HG03460 (cell line): ENCODE measurements at regions not wholly inside any gene's neighbourhood (a gene's known extent, or its start where the extent isn't known, plus 50 kb on each side); places are given as distances from the start of the nearest gene placed in this dataset.

Experiments
- ATAC-seq: cut with Tn5 transposase; IDR thresholded peaks from one replicate; pipeline ENCODE4 v1.9.1; 2021; ENCODE audit not compliant: unreplicated experiment

- ATAC-seq: no peak
Measured at GRCh38 chr13:58592052-58592451, 960.5 kb downstream of the PCDH17 start.

DNA sequence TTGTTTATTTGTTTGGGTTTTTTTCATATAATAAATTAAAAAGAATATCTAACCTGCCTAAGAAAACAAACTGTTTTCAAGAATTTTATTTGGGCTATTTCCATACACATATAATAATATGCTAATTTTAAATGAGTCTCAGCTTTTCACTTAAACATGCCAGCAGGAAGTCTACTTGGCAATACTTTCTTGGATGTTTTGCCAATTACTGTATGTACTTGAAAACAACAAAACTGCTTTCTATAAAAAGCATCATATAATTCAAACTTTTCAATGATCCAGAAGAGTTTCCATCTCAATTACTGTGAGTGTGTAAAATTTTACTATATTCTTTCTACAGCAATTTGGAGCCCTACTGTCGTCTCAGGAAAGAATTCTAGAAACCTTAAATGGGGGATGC lies 961.2 kb downstream of the PCDH17 start:
- ATAC-seq: no peak

DNA sequence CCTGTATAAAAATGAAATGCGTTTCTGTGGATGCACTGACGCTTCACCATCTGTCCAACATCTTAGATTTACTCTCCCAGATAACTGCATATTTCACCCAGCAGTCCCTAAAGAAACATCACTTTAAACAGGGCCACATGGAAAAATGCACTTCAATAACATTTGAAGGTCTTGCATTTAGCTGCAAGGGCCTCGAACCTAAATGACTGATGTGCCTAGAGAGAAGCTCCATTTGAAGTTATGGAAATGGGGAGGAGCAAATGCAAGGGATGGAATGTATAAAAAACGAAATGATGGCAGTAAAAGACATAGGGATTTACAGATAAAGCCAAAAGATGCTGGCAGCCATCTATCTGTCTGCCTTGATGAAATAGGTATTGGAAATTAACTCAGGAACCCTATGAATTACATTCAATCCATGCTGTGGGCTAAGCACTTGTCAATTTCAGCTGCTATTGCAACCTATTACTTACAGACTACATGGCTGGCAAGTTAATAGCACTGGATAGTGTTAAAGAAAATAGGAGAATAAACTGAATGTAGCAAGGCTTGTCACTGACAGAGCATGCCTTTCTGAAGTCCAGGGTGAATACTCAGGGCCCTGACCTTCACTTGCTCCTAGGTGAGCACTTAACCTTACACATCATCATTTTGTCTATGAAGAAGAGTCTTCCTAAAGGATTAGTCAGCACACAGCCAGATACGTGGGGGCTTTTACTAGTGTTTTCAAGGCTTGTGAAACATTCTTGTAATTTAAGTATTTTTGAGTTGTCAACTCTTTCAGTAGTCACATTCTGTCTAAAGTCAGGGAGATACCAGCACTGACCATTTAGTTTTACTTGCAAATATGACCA lies 963.4 kb downstream of the PCDH17 start:
- no peak for ATAC-seq

GRCh38 chr13:58597552-58597951 lies 966.0 kb downstream of the PCDH17 start:
- no peak for ATAC-seq

- ATAC-seq: no peak
Measured at GRCh38 chr13:58598241-58598640, 966.7 kb downstream of the PCDH17 start.

- ATAC-seq: no peak
Measured at GRCh38 chr13:58611117-58611516, 979.6 kb downstream of the PCDH17 start.

DNA sequence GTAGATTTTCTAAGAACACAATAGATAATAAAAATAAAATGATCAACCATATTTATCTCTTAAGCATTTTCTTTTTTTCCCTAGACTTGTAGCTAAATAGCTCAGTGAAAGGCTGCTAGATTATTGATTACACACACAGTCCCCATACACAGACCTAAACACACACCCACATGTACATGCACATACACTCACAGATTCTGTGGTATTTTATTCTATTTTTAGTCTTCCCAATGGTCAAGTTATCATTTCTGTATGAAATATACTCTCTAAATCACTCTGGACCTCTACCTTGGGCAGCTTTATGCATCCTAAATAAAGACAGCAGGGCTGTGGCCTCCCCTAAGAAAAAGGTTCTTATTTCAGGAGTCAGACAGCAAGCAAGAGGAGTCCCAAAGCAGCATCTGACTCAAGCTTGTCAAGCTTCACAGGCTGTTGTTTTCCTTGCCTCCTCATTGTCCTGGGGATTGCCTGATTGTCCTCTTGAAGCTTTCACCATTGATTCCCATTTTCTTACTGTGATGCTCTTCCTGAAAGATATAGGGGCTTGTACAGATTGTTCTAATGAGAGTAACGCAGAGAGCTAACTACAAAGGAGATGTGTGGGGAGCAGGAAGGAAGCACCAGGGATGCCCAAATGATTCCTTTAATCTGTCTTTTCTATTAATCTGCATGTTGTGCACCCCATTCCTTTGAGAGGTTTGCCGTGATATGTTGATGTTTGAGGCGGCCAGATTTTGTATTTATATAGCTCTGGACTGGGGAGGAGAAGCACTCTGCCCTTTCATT lies 986.5 kb downstream of the PCDH17 start:
- ATAC-seq: no peak

DNA sequence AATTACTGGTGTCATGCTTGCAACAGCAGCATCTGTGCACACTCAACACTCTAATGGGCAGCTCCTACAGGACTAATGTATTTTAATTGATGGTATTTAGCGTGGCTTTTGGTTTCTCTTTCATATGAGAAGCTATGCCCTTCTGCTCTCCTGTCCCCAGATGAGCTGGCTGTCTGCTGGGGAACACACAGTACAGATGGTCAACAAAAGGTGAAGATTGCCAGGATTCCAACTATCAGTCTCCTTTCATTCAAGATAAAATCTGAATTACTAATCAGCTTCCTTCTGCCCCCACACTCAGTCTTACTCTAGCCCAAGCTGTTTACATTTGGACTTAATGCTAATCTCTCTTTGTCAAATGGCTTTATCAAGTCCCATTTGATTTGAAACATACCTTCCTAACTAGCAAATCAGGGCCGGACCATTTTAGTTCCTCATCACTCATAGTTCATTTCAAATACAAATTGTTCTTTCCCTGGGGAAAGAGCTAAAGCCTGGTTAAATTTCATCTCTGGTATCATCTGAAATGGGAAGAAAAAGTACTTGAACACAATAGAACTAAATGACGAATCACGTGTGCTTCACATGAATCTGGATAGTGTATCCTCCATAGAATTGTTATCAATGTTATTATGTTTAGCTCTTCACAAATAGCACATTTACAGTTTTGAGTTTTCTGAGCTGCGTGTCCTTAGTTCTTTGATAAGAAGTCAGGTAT lies 988.0 kb downstream of the PCDH17 start:
- no peak for ATAC-seq

DNA sequence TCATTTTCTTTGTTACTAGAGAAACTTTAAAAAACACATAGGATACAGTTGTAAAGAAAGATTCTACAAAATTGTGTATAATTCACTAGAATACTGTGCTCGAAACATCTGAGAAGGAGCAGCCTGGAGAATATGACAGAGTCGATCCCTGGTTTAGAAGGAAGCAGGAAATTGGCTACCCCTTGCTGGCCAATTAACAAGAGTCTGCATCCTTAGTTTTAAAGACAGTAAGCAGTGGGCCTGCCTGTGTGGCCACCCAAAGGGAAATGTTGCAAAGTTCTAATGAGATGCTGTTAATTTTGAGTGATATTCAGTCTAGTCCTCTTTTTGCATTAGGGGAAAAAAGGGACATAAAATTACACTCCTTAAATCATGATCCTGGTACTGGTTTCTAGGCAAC lies 988.6 kb downstream of the PCDH17 start:
- no peak for ATAC-seq

GRCh38 chr13:58625703-58626389 lies 994.3 kb downstream of the PCDH17 start:
- ATAC-seq: no peak

GRCh38 chr13:58630794-58631193 lies 999.2 kb downstream of the PCDH17 start:
- ATAC-seq: no peak

- no peak for ATAC-seq
Measured at GRCh38 chr13:58633226-58633625, 1001.7 kb downstream of the PCDH17 start.

DNA sequence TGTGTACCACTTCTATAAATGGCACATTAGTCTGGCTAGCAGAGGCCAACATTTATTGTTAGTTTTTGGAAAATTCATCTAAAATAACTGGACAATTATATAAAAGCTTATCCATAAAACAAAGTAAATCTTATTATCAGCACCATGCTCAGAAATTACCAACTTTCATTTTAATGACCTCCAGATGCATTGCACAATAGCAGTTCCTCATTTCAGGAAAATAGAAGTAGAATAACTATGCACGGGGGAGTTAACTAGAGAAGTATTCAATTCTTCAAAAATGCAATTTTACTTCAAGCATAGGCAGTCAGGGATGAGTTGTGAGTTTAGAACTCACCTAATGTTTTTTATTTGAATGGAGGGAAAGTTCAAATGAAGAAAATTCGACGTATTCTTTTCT lies 1023.5 kb downstream of the PCDH17 start:
- no peak for ATAC-seq

DNA sequence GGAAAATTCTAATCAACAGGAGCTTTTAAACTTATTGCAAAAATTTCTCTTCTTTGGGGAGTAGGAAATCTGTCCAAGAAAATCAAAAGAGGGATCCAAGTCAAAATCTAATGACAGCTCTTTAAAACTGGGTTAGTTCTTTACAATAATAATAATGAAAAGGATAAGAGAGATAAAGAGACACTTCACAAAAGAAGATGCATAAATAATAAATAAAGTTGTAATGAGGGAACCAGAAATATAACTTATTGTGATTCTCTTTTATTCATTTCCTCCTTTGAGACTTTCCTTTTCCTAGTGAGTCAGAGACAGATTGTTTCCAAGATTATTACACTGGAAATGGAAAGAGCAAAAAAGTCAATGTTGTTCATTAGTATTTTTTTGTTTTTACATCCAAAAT lies 1029.3 kb downstream of the PCDH17 start:
- no peak for ATAC-seq

DNA sequence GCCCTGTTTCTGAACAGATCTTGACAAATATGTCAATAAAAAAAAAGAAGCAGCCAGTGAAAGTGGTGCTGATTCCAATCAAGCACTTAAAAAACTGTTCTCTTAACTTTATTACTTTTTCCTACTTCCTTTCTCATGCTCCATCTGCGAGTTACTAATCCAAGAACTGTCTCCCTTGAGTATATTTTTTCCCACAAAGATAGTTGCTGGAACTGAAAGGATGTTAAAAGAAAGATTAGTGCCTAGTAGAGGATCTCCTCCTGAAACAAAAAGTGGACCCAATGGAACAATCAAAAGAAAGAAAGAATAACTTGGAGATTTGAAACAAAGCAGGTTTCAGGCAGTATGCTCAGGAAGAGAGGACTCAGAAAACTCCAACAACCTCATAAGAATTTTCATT lies 1034.8 kb downstream of the PCDH17 start:
- no peak for ATAC-seq

GRCh38 chr13:58667096-58667495 lies 1035.6 kb downstream of the PCDH17 start:
- ATAC-seq: no peak

DNA sequence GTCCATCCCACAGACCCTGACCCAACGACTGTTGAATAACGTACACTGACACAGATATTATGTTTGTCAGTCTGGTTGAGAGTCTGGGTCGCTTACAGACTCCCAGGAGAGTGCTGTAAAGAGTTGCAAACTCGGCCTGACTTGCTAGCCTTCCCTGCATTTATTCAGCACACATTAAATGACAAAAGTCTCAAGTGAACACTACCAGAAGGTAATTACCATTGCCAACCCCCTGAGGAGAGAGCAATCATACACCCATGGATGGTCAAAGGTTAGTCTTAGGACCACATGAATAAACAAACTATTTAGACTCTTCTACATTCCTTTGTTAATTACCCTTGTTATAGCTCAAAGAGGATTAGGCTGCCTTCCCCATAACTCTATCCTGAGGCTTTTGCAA lies 1048.6 kb downstream of the PCDH17 start:
- ATAC-seq: no peak

- ATAC-seq: no peak
Measured at GRCh38 chr13:58682616-58683015, 1051.1 kb downstream of the PCDH17 start.

- ATAC-seq: no peak
Measured at GRCh38 chr13:58687148-58687547, 1055.6 kb downstream of the PCDH17 start.

GRCh38 chr13:58698531-58698930 lies 1067.0 kb downstream of the PCDH17 start:
- ATAC-seq: no peak

GRCh38 chr13:58704953-58705352 lies 1073.4 kb downstream of the PCDH17 start:
- ATAC-seq: no peak
